Mesenchymal stem cell (in vitro differentiated cells and primary cell): ENCODE measurements at regions not wholly inside any gene's neighbourhood (a gene's known extent, or its start where the extent isn't known, plus 50 kb on each side); places are given as distances from the start of the nearest gene placed in this dataset.

Experiments used
- DNase-seq: peaks from one replicate; pipeline ENCODE4 v3.0.0-alpha.2; 2013
- H2AFZ ChIP-seq: one replicate; pipeline ENCODE4 v1.6.1; 2013; ENCODE audit warnings: low read depth, mild to moderate bottlenecking, control low read depth, inconsistent platforms, low read length, moderate library complexity
- H2AK5ac ChIP-seq: 2 replicates; pipeline ENCODE4 v1.6.1; 2013; ENCODE audit warnings: low read length, moderate library complexity, mild to moderate bottlenecking, inconsistent platforms; ENCODE audit not compliant: severe bottlenecking
- H2BK120ac ChIP-seq: one replicate; pipeline ENCODE4 v1.6.1; 2013; ENCODE audit warnings: low read depth, mild to moderate bottlenecking, inconsistent platforms, low read length, moderate library complexity
- H2BK12ac ChIP-seq, 2 experiments: one replicate each; pipeline ENCODE4 v1.6.1; 2013; ENCODE audit warnings: inconsistent platforms in 2 of 2, low read length in 2 of 2, mild to moderate bottlenecking in 2 of 2, moderate library complexity in 2 of 2, control low read depth in 1 of 2
- H2BK15ac ChIP-seq: one replicate; pipeline ENCODE4 v1.6.1; 2013; ENCODE audit warnings: mild to moderate bottlenecking, low read depth, inconsistent platforms; ENCODE audit not compliant: poor library complexity, severe bottlenecking
- H2BK5ac ChIP-seq: 2 replicates; pipeline ENCODE4 v1.6.1; 2013; ENCODE audit warnings: low read depth, mild to moderate bottlenecking, low read length, control low read depth, inconsistent platforms; ENCODE audit not compliant: poor library complexity, severe bottlenecking
- H3K14ac ChIP-seq, 2 experiments: one replicate each; pipeline ENCODE4 v1.6.1; 2013; ENCODE audit warnings: inconsistent platforms in 2 of 2, low read length in 2 of 2, control low read depth in 1 of 2, mild to moderate bottlenecking in 1 of 2, moderate library complexity in 1 of 2
- H3K18ac ChIP-seq, 2 experiments: one replicate each; pipeline ENCODE4 v1.6.1; 2013; ENCODE audit warnings: inconsistent platforms in 2 of 2, low read length in 2 of 2, control low read depth in 1 of 2, low read depth in 1 of 2, mild to moderate bottlenecking in 1 of 2
- H3K23ac ChIP-seq, 2 experiments: one replicate each; pipeline ENCODE4 v1.6.1; 2013; ENCODE audit warnings: inconsistent platforms in 2 of 2, low read length in 2 of 2, mild to moderate bottlenecking in 2 of 2, moderate library complexity in 2 of 2, control low read depth in 1 of 2
- H3K27ac ChIP-seq: 2 replicates; pipeline ENCODE4 v1.5.1; 2013; ENCODE audit warnings: mild to moderate bottlenecking, moderate library complexity, low read length, control low read depth, inconsistent platforms; ENCODE audit not compliant: poor library complexity, severe bottlenecking
- H3K27me3 ChIP-seq, 2 experiments: 2 replicates each; pipeline versions ENCODE4 v1.6.1 to v1.7.0; 2013; ENCODE audit warnings: low read length in 2 of 2, mild to moderate bottlenecking in 2 of 2, moderate library complexity in 2 of 2, control low read depth in 1 of 2, inconsistent platforms in 1 of 2; ENCODE audit not compliant: control insufficient read depth in 1 of 2, insufficient read depth in 1 of 2
- H3K36me3 ChIP-seq, 2 experiments: 2 replicates each; pipeline versions ENCODE4 v1.6.1 to v1.7.0; 2013; ENCODE audit warnings: low read length in 2 of 2, control low read depth in 1 of 2, inconsistent platforms in 1 of 2, low read depth in 1 of 2, mild to moderate bottlenecking in 1 of 2; ENCODE audit not compliant: insufficient read depth in 2 of 2, control insufficient read depth in 1 of 2
- H3K4ac ChIP-seq, 2 experiments: one replicate each; pipeline ENCODE4 v1.6.1; 2013; ENCODE audit warnings: inconsistent platforms in 2 of 2, low read length in 2 of 2, mild to moderate bottlenecking in 2 of 2, moderate library complexity in 2 of 2, control low read depth in 1 of 2, low read depth in 1 of 2
- H3K4me1 ChIP-seq: 2 replicates; pipeline ENCODE4 v1.6.1; 2013; ENCODE audit warnings: low read depth, low read length, control low read depth; ENCODE audit not compliant: control insufficient read depth, insufficient read depth
- H3K4me2 ChIP-seq: 2 replicates; pipeline ENCODE4 v1.6.1; 2013; ENCODE audit warnings: low read length, mild to moderate bottlenecking, inconsistent platforms; ENCODE audit not compliant: poor library complexity, severe bottlenecking
- H3K4me3 ChIP-seq, 2 experiments: 2 replicates each; pipeline versions ENCODE4 v1.5.1 to v1.7.0; 2013; ENCODE audit warnings: low read length in 2 of 2, mild to moderate bottlenecking in 2 of 2, control low read depth in 1 of 2, low read depth in 1 of 2; ENCODE audit not compliant: insufficient read depth in 1 of 2
- H3K79me1 ChIP-seq: replicated peaks from 2 replicates; pipeline ENCODE4 v1.6.1; 2013; ENCODE audit warnings: mild to moderate bottlenecking, control low read depth, low read length, inconsistent platforms; ENCODE audit not compliant: poor library complexity, severe bottlenecking
- H3K9ac ChIP-seq: 2 replicates; pipeline ENCODE4 v1.7.0; 2013; ENCODE audit warnings: mild to moderate bottlenecking, low read length, moderate library complexity
- H3K9me3 ChIP-seq: 2 replicates; pipeline ENCODE4 v1.7.0; 2013; ENCODE audit warnings: mild to moderate bottlenecking, low read length; ENCODE audit not compliant: control insufficient read depth
- H4K8ac ChIP-seq: one replicate; pipeline ENCODE4 v1.6.1; 2013; ENCODE audit warnings: inconsistent platforms, mild to moderate bottlenecking, low read length, moderate library complexity
- H4K91ac ChIP-seq: one replicate; pipeline ENCODE4 v1.6.1; 2013; ENCODE audit warnings: mild to moderate bottlenecking, low read length, inconsistent platforms
- WGBS: methylation state at CpG from one replicate; pipeline ENCODE4 v1.1.7; 2013; ENCODE audit warnings: mixed read lengths; 5-methylcytosine and 5-hydroxymethylcytosine counted together

DNA sequence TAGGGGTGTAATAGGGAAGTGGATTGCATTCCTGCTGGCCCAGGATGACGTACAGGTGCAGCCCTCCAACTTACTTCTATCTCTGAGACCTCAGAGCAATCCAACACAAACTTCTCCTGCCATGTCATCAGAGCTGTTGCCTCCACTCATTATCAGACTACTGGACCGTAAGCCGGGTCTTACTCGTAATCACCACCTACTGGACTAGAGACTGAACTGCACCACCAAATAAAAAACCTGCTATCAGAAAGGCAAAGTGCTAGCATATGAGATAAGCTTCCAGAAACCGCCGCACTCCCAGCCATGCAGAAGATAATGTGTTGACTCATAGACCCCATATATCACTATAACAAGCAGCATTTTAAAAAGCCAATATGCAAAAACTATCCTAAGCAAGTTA lies 102.0 kb downstream of the SLITRK1 start:
- no peaks in the 10 kb centered on the region for H3K36me3 ChIP-seq
- peaks cover 5% of the 10 kb centered on the region for H3K9me3 ChIP-seq
- H3K18ac ChIP-seq, result no peak overlapping the region
- H3K14ac ChIP-seq, result no peak overlapping the region
- H3K4me3 ChIP-seq, result no peak overlapping the region
- H2BK12ac ChIP-seq, result no peak overlapping the region
- H2AK5ac ChIP-seq, result no peak overlapping the region
- no peak overlapping the region for H2BK15ac ChIP-seq
- no peak overlapping the region for H3K23ac ChIP-seq
- H4K91ac ChIP-seq, result no peak overlapping the region
- H4K8ac ChIP-seq, result no peak overlapping the region
- no peak overlapping the region for H3K4ac ChIP-seq
- H2AFZ ChIP-seq, result no peak overlapping the region
- no peaks in the 10 kb centered on the region for H3K27me3 ChIP-seq
- H3K4me2 ChIP-seq, result no peak overlapping the region
- H2BK120ac ChIP-seq, result no peak overlapping the region
- DNase-seq, result peak; percentile 33
- no peak overlapping the region for H2BK5ac ChIP-seq
- H3K27ac ChIP-seq, result no peak overlapping the region
- no peaks in the 10 kb centered on the region for H3K79me1 ChIP-seq
- H3K4me1 ChIP-seq, result no peaks in the 10 kb centered on the region
- H3K9ac ChIP-seq, result no peak overlapping the region
- WGBS, result 46% methylated on average over 6 of the region's 6 CpGs

DNA sequence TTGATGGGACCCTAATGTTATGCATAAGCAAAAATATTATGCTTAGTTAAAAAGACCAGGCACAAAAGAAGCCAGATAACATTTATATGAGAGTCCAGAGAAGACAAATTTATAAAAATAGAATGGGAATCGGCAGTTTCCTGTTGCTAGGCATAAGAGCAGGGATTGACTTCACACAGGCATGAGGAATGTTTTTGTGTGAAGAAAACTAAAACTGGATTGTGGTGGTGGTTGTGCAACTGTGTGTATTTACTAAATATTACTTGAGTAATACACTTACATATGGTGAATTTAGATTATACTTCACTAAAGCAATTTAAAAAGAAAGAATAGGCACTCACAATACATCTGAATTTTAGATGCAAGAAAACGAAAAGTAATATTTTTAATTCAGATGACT lies 108.3 kb downstream of the SLITRK1 start:
- no peak overlapping the region for H2BK120ac ChIP-seq
- H3K27ac ChIP-seq, result no peak overlapping the region
- H3K4me1 ChIP-seq, result no peaks in the 10 kb centered on the region
- no peak overlapping the region for H4K8ac ChIP-seq
- no peak for DNase-seq
- no peak overlapping the region for H3K9ac ChIP-seq
- H3K36me3 ChIP-seq, result no peaks in the 10 kb centered on the region
- no peak overlapping the region for H2BK12ac ChIP-seq
- no peak overlapping the region for H2AFZ ChIP-seq
- no peak overlapping the region for H3K14ac ChIP-seq
- H2AK5ac ChIP-seq, result no peak overlapping the region
- no peak overlapping the region for H3K18ac ChIP-seq
- no peak overlapping the region for H2BK5ac ChIP-seq
- no peaks in the 10 kb centered on the region for H3K9me3 ChIP-seq
- no peak overlapping the region for H3K4me3 ChIP-seq
- no peak overlapping the region for H2BK15ac ChIP-seq
- WGBS, result 83% methylated on average over 2 of the region's 2 CpGs
- no peak overlapping the region for H3K4ac ChIP-seq
- H4K91ac ChIP-seq, result no peak overlapping the region
- no peak overlapping the region for H3K23ac ChIP-seq
- H3K4me2 ChIP-seq, result no peak overlapping the region
- no peaks in the 10 kb centered on the region for H3K79me1 ChIP-seq
- no peaks in the 10 kb centered on the region for H3K27me3 ChIP-seq

DNA sequence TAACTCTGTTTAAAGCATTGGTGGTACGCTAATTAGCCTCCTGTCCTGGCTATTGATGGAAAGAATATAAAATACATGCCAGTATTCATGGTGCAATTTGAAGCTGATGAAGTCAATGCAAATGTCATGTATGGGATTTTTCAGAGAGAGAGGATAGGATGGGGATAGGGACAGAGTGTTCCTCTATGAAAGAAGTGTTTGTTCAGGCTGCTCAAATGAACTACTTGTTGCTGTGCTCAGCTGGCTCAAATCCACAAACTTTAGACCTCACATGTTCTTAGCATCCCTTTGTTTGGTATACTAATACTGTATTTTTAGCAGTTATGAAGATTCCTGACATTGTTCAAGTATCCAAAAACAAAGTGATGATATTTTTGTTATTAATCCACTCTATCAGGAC lies 116.5 kb downstream of the SLITRK1 start:
- no peak for DNase-seq
- H2AFZ ChIP-seq, result no peak overlapping the region
- H3K9me3 ChIP-seq, result no peaks in the 10 kb centered on the region
- H4K91ac ChIP-seq, result no peak overlapping the region
- no peak overlapping the region for H3K23ac ChIP-seq
- no peaks in the 10 kb centered on the region for H3K4me1 ChIP-seq
- H3K4me2 ChIP-seq, result no peak overlapping the region
- H3K18ac ChIP-seq, result no peak overlapping the region
- no peak overlapping the region for H4K8ac ChIP-seq
- H3K27me3 ChIP-seq, result no peaks in the 10 kb centered on the region
- WGBS, result 93% methylated on average over 1 of the region's 1 CpG
- H2BK120ac ChIP-seq, result no peak overlapping the region
- H3K36me3 ChIP-seq, result no peaks in the 10 kb centered on the region
- no peak overlapping the region for H3K27ac ChIP-seq
- H2AK5ac ChIP-seq, result no peak overlapping the region
- H2BK15ac ChIP-seq, result no peak overlapping the region
- H2BK12ac ChIP-seq, result no peak overlapping the region
- no peaks in the 10 kb centered on the region for H3K79me1 ChIP-seq
- no peak overlapping the region for H3K4ac ChIP-seq
- no peak overlapping the region for H3K4me3 ChIP-seq
- H3K14ac ChIP-seq, result no peak overlapping the region
- no peak overlapping the region for H2BK5ac ChIP-seq
- no peak overlapping the region for H3K9ac ChIP-seq

DNA sequence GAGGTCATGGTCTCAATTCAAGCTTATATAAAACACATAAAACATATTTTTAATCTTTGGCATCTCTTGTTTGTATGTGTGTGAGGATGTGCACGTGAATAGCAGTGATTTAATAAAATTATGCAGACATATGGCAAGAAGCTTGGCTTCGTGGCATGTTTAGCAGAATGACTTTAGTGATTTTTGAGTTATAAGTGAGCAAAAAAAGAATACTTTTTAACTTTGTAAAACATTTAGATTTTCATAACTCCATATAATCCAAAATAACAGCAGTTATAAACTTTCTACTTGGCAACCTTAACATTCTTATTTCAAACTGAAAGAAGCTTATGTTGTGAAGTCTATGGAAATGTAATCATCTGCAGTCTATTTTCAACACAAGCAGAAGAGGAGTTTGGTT lies 120.6 kb downstream of the SLITRK1 start:
- H2BK12ac ChIP-seq, result no peak overlapping the region
- H3K4me1 ChIP-seq, result no peaks in the 10 kb centered on the region
- H4K8ac ChIP-seq, result no peak overlapping the region
- H3K36me3 ChIP-seq, result no peaks in the 10 kb centered on the region
- H3K27me3 ChIP-seq, result no peaks in the 10 kb centered on the region
- H2BK120ac ChIP-seq, result no peak overlapping the region
- no peak overlapping the region for H3K4me3 ChIP-seq
- WGBS, result 33% methylated on average over 1 of the region's 2 CpGs
- no peak overlapping the region for H3K4ac ChIP-seq
- H2BK5ac ChIP-seq, result no peak overlapping the region
- no peak overlapping the region for H3K9ac ChIP-seq
- no peak overlapping the region for H2AK5ac ChIP-seq
- H3K9me3 ChIP-seq, result no peaks in the 10 kb centered on the region
- H4K91ac ChIP-seq, result no peak overlapping the region
- no peak overlapping the region for H2BK15ac ChIP-seq
- H3K23ac ChIP-seq, result no peak overlapping the region
- DNase-seq, result no peak
- no peak overlapping the region for H2AFZ ChIP-seq
- no peaks in the 10 kb centered on the region for H3K79me1 ChIP-seq
- no peak overlapping the region for H3K27ac ChIP-seq
- no peak overlapping the region for H3K4me2 ChIP-seq
- H3K14ac ChIP-seq, result no peak overlapping the region
- H3K18ac ChIP-seq, result no peak overlapping the region
